ENCODE measurements at regions not wholly inside any gene's neighbourhood (a gene's known extent, or its start where the extent isn't known, plus 50 kb on each side); places are given as distances from the start of the nearest gene placed in this dataset.

GRCh38 chr6:156406688-156407087, 370.5 kb upstream of the ARID1B start:
- TF ChIP-seq TAF1 (IDR thresholded peaks at IDR 0.05; ENCODE audit: low read depth) (no peak), MXI1 (conservative IDR thresholded peaks at IDR 0.05; ENCODE audit: poor library complexity, severe bottlenecking) (no peak), EP300 (conservative IDR thresholded peaks at IDR 0.05; ENCODE audit: poor library complexity, severe bottlenecking) (no peak), POLR2AphosphoS5 (IDR thresholded peaks at IDR 0.05) (no peak)
- TF ChIP-seq, protein P1, sequence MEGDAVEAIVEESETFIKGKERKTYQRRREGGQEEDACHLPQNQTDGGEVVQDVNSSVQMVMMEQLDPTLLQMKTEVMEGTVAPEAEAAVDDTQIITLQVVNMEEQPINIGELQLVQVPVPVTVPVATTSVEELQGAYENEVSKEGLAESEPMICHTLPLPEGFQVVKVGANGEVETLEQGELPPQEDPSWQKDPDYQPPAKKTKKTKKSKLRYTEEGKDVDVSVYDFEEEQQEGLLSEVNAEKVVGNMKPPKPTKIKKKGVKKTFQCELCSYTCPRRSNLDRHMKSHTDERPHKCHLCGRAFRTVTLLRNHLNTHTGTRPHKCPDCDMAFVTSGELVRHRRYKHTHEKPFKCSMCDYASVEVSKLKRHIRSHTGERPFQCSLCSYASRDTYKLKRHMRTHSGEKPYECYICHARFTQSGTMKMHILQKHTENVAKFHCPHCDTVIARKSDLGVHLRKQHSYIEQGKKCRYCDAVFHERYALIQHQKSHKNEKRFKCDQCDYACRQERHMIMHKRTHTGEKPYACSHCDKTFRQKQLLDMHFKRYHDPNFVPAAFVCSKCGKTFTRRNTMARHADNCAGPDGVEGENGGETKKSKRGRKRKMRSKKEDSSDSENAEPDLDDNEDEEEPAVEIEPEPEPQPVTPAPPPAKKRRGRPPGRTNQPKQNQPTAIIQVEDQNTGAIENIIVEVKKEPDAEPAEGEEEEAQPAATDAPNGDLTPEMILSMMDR (IDR thresholded peaks at IDR 0.05; ENCODE audit: poor library complexity, severe bottlenecking): no peak
- H3K4me2 ChIP-seq (ENCODE audit: low read length): no peak overlapping the region
- H3K9ac ChIP-seq (ENCODE audit: low read length): no peak overlapping the region
- no peaks in the 10 kb centered on the region for H3K36me3 ChIP-seq (ENCODE audit: insufficient read depth, low read length)
- H4K20me1 ChIP-seq (ENCODE audit: insufficient read depth): no peaks in the 10 kb centered on the region
- H3K27ac ChIP-seq (ENCODE audit: low read length): no peak overlapping the region
- no peaks in the 10 kb centered on the region for H3K79me2 ChIP-seq (replicated peaks; ENCODE audit: insufficient read depth, low read length)
- H3K9me3 ChIP-seq (ENCODE audit: low read length): peaks cover 4% of the 10 kb centered on the region
- H3K4me3 ChIP-seq (ENCODE audit: low read length): no peak overlapping the region
- no peaks in the 10 kb centered on the region for H3F3A ChIP-seq (ENCODE audit: insufficient read depth, low read length, poor library complexity, severe bottlenecking)
- H3K9me2 ChIP-seq (ENCODE audit: insufficient read depth, low read length): no peaks in the 10 kb centered on the region
- no peaks in the 10 kb centered on the region for H3K27me3 ChIP-seq (ENCODE audit: insufficient read depth, low read depth, low read length)
- H2AFZ ChIP-seq (ENCODE audit: low read depth, low read length): no peak overlapping the region

- Histone ChIP-seq H3K27ac (ENCODE audit: low read length) (no peak overlapping the region), H4K20me1 (ENCODE audit: insufficient read depth) (no peaks in the 10 kb centered on the region), H3K4me3 (ENCODE audit: low read length) (no peak overlapping the region), H3K79me2 (replicated peaks; ENCODE audit: insufficient read depth, low read length) (no peaks in the 10 kb centered on the region), H3K9me3 (ENCODE audit: low read length) (no peaks in the 10 kb centered on the region), H3K27me3 (ENCODE audit: insufficient read depth, low read depth, low read length) (no peaks in the 10 kb centered on the region), H3F3A (ENCODE audit: insufficient read depth, low read length, poor library complexity, severe bottlenecking) (no peaks in the 10 kb centered on the region), H3K4me2 (ENCODE audit: low read length) (no peak overlapping the region), H2AFZ (ENCODE audit: low read depth, low read length) (no peak overlapping the region), H3K36me3 (ENCODE audit: insufficient read depth, low read length) (no peaks in the 10 kb centered on the region), H3K9me2 (ENCODE audit: insufficient read depth, low read length) (no peaks in the 10 kb centered on the region), H3K9ac (ENCODE audit: low read length) (no peak overlapping the region)
- TF ChIP-seq EP300 (conservative IDR thresholded peaks at IDR 0.05; ENCODE audit: poor library complexity, severe bottlenecking): no peak
- no peak for TF ChIP-seq POLR2AphosphoS5 (IDR thresholded peaks at IDR 0.05)
- no peak for TF ChIP-seq MXI1 (conservative IDR thresholded peaks at IDR 0.05; ENCODE audit: poor library complexity, severe bottlenecking)
- TF ChIP-seq RAD21 (conservative IDR thresholded peaks at IDR 0.05): no peak
- no peak for TF ChIP-seq EZH2 (IDR thresholded peaks at IDR 0.05; ENCODE audit: borderline replicate concordance, insufficient read depth, low read length, poor library complexity, severe bottlenecking)
Observed at GRCh38 chr6:156406099-156406498, 371.1 kb upstream of the ARID1B start.

- H3K4me2 ChIP-seq (ENCODE audit: low read length): no peak overlapping the region
- no peak overlapping the region for H3K9ac ChIP-seq (ENCODE audit: low read length)
- H2AFZ ChIP-seq (ENCODE audit: low read depth, low read length): no peak overlapping the region
- no peak overlapping the region for H3K4me3 ChIP-seq (ENCODE audit: low read length)
- no peaks in the 10 kb centered on the region for H3F3A ChIP-seq (ENCODE audit: insufficient read depth, low read length, poor library complexity, severe bottlenecking)
- H3K27me3 ChIP-seq (ENCODE audit: insufficient read depth, low read depth, low read length): no peaks in the 10 kb centered on the region
- no peak overlapping the region for H3K27ac ChIP-seq (ENCODE audit: low read length)
- no peaks in the 10 kb centered on the region for H3K79me2 ChIP-seq (replicated peaks; ENCODE audit: insufficient read depth, low read length)
- H3K36me3 ChIP-seq (ENCODE audit: insufficient read depth, low read length): no peaks in the 10 kb centered on the region
- no peaks in the 10 kb centered on the region for H3K9me2 ChIP-seq (ENCODE audit: insufficient read depth, low read length)
- no peaks in the 10 kb centered on the region for H4K20me1 ChIP-seq (ENCODE audit: insufficient read depth)
- H3K9me3 ChIP-seq (ENCODE audit: low read length): no peaks in the 10 kb centered on the region
- TF ChIP-seq POLR2AphosphoS5 (IDR thresholded peaks at IDR 0.05) (no peak), SMC3 (conservative IDR thresholded peaks at IDR 0.05; ENCODE audit: poor library complexity) (no peak), RAD21 (conservative IDR thresholded peaks at IDR 0.05) (no peak)
- TF ChIP-seq, protein P1 (IDR thresholded peaks at IDR 0.05; ENCODE audit: poor library complexity, severe bottlenecking): no peak
Observed at GRCh38 chr6:156402628-156403027, 374.6 kb upstream of the ARID1B start.

Measured in neural cell (in vitro differentiated cells).